HAP-1 (cell line): ENCODE measurements at regions not wholly inside any gene's neighbourhood (a gene's known extent, or its start where the extent isn't known, plus 50 kb on each side); places are given as distances from the start of the nearest gene placed in this dataset.

Experiments
- DNase-seq, 2 experiments: peaks; one replicate each; pipeline ENCODE4 v3.0.0-alpha.2; 2016 to 2020; ENCODE audit warnings: low spot score in 2 of 2
- H3K27me3 ChIP-seq: fragments of 250-450 bp; sonication (Bioruptor Pico); 2 replicates; pipeline ENCODE4 v1.5.1; 2020; ENCODE audit warnings: low read depth, mild to moderate bottlenecking, moderate library complexity
- H3K36me3 ChIP-seq: fragments of 250-450 bp; sonication (Bioruptor Pico); replicated peaks from 2 replicates; pipeline ENCODE4 v1.5.1; 2020; ENCODE audit warnings: mild to moderate bottlenecking
- H3K4me1 ChIP-seq: fragments of 250-450 bp; sonication (Bioruptor Pico); 2 replicates; pipeline ENCODE4 v1.5.1; 2020; ENCODE audit warnings: mild to moderate bottlenecking
- H3K4me3 ChIP-seq: fragments of 250-450 bp; sonication (Bioruptor Pico); 2 replicates; pipeline ENCODE4 v1.5.1; 2020; ENCODE audit warnings: mild to moderate bottlenecking, moderate library complexity
- H3K9me3 ChIP-seq: fragments of 250-450 bp; sonication (Bioruptor Pico); 2 replicates; pipeline ENCODE4 v1.5.1; 2020; ENCODE audit warnings: mild to moderate bottlenecking, moderate library complexity
- in situ Hi-C: fragments of 300-500 bp; cut with MboI; formaldehyde crosslinking; loops from 3 replicates; pipeline ENCODE4 v1.14.3; 2020; ENCODE audit warnings: low sequenced_read_pairs, inconsistent platforms, mixed read lengths

- Histone ChIP-seq H3K36me3 (no peaks in the 10 kb centered on the region), H3K4me1 (no peaks in the 10 kb centered on the region), H3K4me3 (no peak overlapping the region), H3K27me3 (no peaks in the 10 kb centered on the region), H3K9me3 (no peaks in the 10 kb centered on the region)
- in situ Hi-C loops: no loop called here
- DNase-seq: no peak
These were observed 54.7 kb upstream of the DSCAM start for GRCh38 chr21:40901691-40902090.

GRCh38 chr21:40902299-40902698 is 55.3 kb upstream of the DSCAM start:
- Histone ChIP-seq H3K27me3 (no peaks in the 10 kb centered on the region), H3K9me3 (no peaks in the 10 kb centered on the region), H3K4me3 (no peak overlapping the region), H3K4me1 (no peaks in the 10 kb centered on the region), H3K36me3 (no peaks in the 10 kb centered on the region)
- no peak for DNase-seq
- in situ Hi-C loops: no loop called here

GRCh38 chr21:40902993-40903392 is 56.0 kb upstream of the DSCAM start:
- H3K4me1 ChIP-seq: no peaks in the 10 kb centered on the region
- H3K9me3 ChIP-seq: no peaks in the 10 kb centered on the region
- in situ Hi-C loops: no loop called here
- no peak for DNase-seq
- H3K27me3 ChIP-seq: no peaks in the 10 kb centered on the region
- no peak overlapping the region for H3K4me3 ChIP-seq
- H3K36me3 ChIP-seq: no peaks in the 10 kb centered on the region

DNA sequence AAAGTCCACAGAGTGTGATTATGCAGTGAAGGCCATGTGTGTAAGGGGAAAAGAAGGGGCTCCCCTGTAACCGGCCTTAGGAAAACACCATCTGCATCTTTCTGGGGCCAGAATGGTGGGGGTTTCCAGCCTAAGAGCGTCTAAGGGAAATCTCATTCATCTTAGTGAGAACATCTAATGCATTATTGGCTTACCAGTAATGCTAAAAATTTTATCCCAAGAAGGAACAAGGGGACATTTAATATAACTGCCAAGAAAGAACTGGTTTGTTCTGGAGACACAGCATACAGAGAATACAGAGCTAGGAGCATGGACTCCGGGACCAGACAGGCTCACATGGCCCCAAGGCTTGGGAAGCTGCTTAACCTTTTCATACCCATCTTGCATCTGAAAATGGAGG is 58.3 kb upstream of the DSCAM start:
- Histone ChIP-seq H3K36me3 (no peaks in the 10 kb centered on the region), H3K4me1 (no peaks in the 10 kb centered on the region), H3K27me3 (no peaks in the 10 kb centered on the region), H3K4me3 (no peak overlapping the region), H3K9me3 (no peaks in the 10 kb centered on the region)
- no peak for DNase-seq
- in situ Hi-C loops: no loop called here

DNA sequence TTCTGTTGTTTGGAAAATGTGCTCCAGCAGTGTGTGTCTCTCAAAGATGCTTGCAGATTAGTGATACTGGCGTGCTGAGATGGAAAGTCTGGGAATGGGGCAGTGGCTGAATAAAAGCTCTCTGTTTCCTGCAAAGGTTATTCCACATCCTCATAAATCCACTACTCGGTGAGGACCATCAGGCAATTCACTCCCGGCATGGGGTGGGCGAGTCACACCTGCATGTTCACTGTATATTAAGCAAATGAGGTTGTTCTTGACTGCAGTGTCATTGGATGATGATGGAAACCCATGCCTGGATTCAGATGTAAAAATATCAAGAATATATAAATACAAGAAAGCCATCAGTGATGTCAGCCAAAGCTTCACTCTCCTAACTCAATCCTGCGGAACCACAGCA is 65.4 kb upstream of the DSCAM start:
- Histone ChIP-seq H3K9me3 (0 out of 2 replicates have a peak, but pooled peaks cover 2% of the 10 kb centered on the region), H3K27me3 (no peaks in the 10 kb centered on the region), H3K4me3 (no peak overlapping the region), H3K36me3 (no peaks in the 10 kb centered on the region), H3K4me1 (no peaks in the 10 kb centered on the region)
- no peak for DNase-seq
- in situ Hi-C loops: no loop called here

DNA sequence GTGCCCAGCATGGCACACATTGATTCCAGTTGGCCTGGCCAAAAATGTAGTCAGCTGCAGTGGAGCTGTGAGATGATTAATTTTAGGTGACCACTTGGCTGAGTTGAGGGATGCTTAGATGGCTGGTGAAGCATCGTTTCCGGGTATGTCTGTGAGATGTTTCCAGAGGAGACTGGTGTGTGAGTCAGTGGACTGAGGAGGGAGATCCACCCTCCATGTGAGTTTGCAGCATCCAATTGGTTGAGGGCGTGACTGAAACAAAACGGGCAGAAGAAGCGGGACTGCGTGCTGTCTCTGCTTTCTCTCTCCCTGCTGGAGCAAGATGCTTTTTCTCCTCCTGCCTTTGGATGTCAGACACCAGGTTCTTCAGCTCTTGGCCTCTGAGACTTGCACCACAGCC is 68.2 kb upstream of the DSCAM start:
- Histone ChIP-seq H3K4me1 (no peaks in the 10 kb centered on the region), H3K9me3 (0 out of 2 replicates have a peak, but pooled peaks cover 2% of the 10 kb centered on the region), H3K36me3 (no peaks in the 10 kb centered on the region), H3K4me3 (no peak overlapping the region), H3K27me3 (no peaks in the 10 kb centered on the region)
- DNase-seq: no peak
- in situ Hi-C loops: no loop called here

GRCh38 chr21:40923407-40923806 is 76.4 kb upstream of the DSCAM start:
- Histone ChIP-seq H3K9me3 (no peaks in the 10 kb centered on the region), H3K4me3 (no peak overlapping the region), H3K36me3 (no peaks in the 10 kb centered on the region), H3K27me3 (no peaks in the 10 kb centered on the region), H3K4me1 (no peaks in the 10 kb centered on the region)
- no peak for DNase-seq
- in situ Hi-C loops: no loop called here

DNA sequence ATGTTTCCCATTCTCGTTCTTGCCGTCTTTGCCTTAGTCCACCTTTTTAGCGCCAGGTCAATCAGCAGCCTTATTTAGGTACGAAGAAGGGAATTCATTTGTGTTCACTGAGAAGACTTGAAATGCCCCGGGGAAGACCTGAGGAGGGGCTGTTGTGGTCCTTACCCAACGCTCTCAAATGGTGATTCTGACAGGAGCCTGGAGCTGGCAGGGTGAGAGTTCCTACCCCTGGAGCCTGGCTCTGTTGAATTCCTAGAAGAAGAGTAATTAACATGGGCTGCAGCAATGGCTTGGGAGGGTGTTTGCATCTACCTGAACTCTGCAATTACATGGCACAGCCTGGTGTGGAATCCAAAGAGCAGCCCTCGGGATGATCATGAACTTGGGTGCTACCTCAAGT is 76.9 kb upstream of the DSCAM start:
- no peak overlapping the region for H3K4me3 ChIP-seq
- in situ Hi-C loops: no loop called here
- no peak for DNase-seq
- H3K9me3 ChIP-seq: no peaks in the 10 kb centered on the region
- no peaks in the 10 kb centered on the region for H3K27me3 ChIP-seq
- no peaks in the 10 kb centered on the region for H3K4me1 ChIP-seq
- H3K36me3 ChIP-seq: no peaks in the 10 kb centered on the region

DNA sequence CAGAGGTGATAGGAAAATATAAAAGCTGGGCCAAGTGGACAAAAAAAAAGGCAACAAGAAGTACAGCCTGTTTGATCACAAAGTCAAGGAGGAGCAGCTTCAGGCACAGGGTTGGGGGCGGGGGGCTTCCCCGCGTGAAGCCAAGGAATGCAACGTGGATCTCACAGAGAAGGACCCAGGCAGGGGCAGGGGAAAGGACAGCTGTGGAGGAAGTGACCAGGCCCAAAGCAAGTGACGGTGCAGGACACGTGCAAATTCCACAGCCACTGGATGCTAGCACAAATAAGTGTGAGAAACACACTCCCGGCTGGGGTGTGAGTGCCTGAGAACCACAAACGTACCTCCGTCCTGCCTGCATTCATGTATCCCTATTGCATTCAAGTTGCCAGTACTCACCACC is 77.7 kb upstream of the DSCAM start:
- Histone ChIP-seq H3K27me3 (no peaks in the 10 kb centered on the region), H3K4me1 (no peaks in the 10 kb centered on the region), H3K36me3 (no peaks in the 10 kb centered on the region), H3K4me3 (no peak overlapping the region), H3K9me3 (no peaks in the 10 kb centered on the region)
- DNase-seq: no peak
- in situ Hi-C loops: no loop called here

GRCh38 chr21:40926238-40926637 is 79.3 kb upstream of the DSCAM start:
- in situ Hi-C loops: no loop called here
- no peaks in the 10 kb centered on the region for H3K36me3 ChIP-seq
- no peaks in the 10 kb centered on the region for H3K4me1 ChIP-seq
- H3K4me3 ChIP-seq: no peak overlapping the region
- H3K9me3 ChIP-seq: no peaks in the 10 kb centered on the region
- no peaks in the 10 kb centered on the region for H3K27me3 ChIP-seq
- no peak for DNase-seq

GRCh38 chr21:40929833-40930232 is 82.9 kb upstream of the DSCAM start:
- in situ Hi-C loops: no loop called here
- 0 out of 2 replicates have a peak, but pooled peaks cover 3% of the 10 kb centered on the region for H3K9me3 ChIP-seq
- no peak overlapping the region for H3K4me3 ChIP-seq
- H3K36me3 ChIP-seq: no peaks in the 10 kb centered on the region
- no peaks in the 10 kb centered on the region for H3K27me3 ChIP-seq
- no peaks in the 10 kb centered on the region for H3K4me1 ChIP-seq
- DNase-seq: no peak

DNA sequence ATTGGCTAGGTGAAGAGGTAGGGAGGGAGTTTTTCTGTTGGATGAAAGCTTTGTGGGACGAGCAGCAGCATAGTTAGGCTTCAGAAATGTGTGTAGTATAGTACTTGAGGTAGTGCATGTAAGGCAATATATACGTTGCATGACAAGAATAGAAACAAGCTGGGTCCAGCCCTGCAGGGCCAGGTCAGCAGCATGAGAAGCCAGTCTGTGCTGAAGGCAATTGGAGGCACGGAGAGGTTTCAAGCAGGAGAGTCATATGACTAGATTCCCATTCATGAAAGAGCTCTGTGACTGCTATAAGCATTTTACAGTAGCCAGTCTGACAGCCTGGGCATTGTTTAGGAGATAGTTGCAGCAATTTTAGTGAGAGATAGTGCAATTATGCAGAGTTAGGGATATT is 84.2 kb upstream of the DSCAM start:
- Histone ChIP-seq H3K9me3 (0 out of 2 replicates have a peak, but pooled peaks cover 3% of the 10 kb centered on the region), H3K4me3 (no peak overlapping the region)

GRCh38 chr21:40936178-40936577 is 89.2 kb upstream of the DSCAM start:
- no peak overlapping the region for H3K4me3 ChIP-seq

More for the DNA sequence above, 84.2 kb upstream of the DSCAM start:
- Histone ChIP-seq H3K4me1 (no peaks in the 10 kb centered on the region), H3K36me3 (no peaks in the 10 kb centered on the region), H3K27me3 (no peaks in the 10 kb centered on the region)
- DNase-seq: no peak
- in situ Hi-C loops: no loop called here

GRCh38 chr21:40936771-40937261 is 89.9 kb upstream of the DSCAM start:
- H3K9me3 ChIP-seq: 0 out of 2 replicates have a peak, but pooled peaks cover 3% of the 10 kb centered on the region
- H3K27me3 ChIP-seq: no peaks in the 10 kb centered on the region
- H3K4me1 ChIP-seq: no peaks in the 10 kb centered on the region
- no peak for DNase-seq
- in situ Hi-C loops: no loop called here
- no peaks in the 10 kb centered on the region for H3K36me3 ChIP-seq
- no peak overlapping the region for H3K4me3 ChIP-seq

More at GRCh38 chr21:40936178-40936577, 89.2 kb upstream of the DSCAM start:
- Histone ChIP-seq H3K36me3 (no peaks in the 10 kb centered on the region), H3K9me3 (0 out of 2 replicates have a peak, but pooled peaks cover 3% of the 10 kb centered on the region), H3K4me1 (no peaks in the 10 kb centered on the region), H3K27me3 (no peaks in the 10 kb centered on the region)
- in situ Hi-C loops: no loop called here
- no peak for DNase-seq

- DNase-seq: no peak
- no peaks in the 10 kb centered on the region for H3K27me3 ChIP-seq
- no peak overlapping the region for H3K4me3 ChIP-seq
- no peaks in the 10 kb centered on the region for H3K4me1 ChIP-seq
- H3K9me3 ChIP-seq: no peaks in the 10 kb centered on the region
- no peaks in the 10 kb centered on the region for H3K36me3 ChIP-seq
- in situ Hi-C loops: no loop called here
These were observed 91.1 kb upstream of the DSCAM start for GRCh38 chr21:40938078-40938477.
